SK-N-MC (cell line): ENCODE measurements at regions not wholly inside any gene's neighbourhood (a gene's known extent, or its start where the extent isn't known, plus 50 kb on each side); places are given as distances from the start of the nearest gene placed in this dataset.

Experiments
- DNase-seq: peaks from one replicate; pipeline ENCODE4 v3.0.0-alpha.2; 2011; ENCODE audit warnings: low read depth, low spot score
- H3K27ac ChIP-seq: fragments of 200-600 bp; sonication (generic); 2 replicates; pipeline ENCODE4 v1.5.1; 2016; ENCODE audit warnings: mixed run types
- H3K36me3 ChIP-seq: fragments of 200-600 bp; sonication (generic); 2 replicates; pipeline ENCODE4 v1.6.1; 2017; ENCODE audit warnings: antibody characterized with exemption, low read length, mixed read lengths; ENCODE audit not compliant: insufficient read depth
- H3K4me3 ChIP-seq: fragments of 200-600 bp; sonication (generic); 2 replicates; pipeline ENCODE4 v1.5.1; 2016
- H3K9ac ChIP-seq: fragments of 200-600 bp; sonication (generic); 2 replicates; pipeline ENCODE4 v1.8.0; 2017; ENCODE audit warnings: mixed run types, mixed read lengths; ENCODE audit not compliant: insufficient read length
- H3K9me3 ChIP-seq: fragments of 200-600 bp; sonication (generic); 2 replicates; pipeline ENCODE4 v1.6.1; 2017; ENCODE audit warnings: low read depth, mild to moderate bottlenecking, antibody characterized with exemption, low read length, moderate library complexity, mixed read lengths
- EZH2 ChIP-seq: fragments of 200-600 bp; sonication (generic); IDR thresholded peaks from one replicate; pipeline ENCODE4 v1.6.1; 2017; ENCODE audit warnings: antibody characterized with exemption
- FOXP2 ChIP-seq: optimal IDR thresholded peaks from 2 replicates; pipeline ENCODE3; 2011; ENCODE audit warnings: mild to moderate bottlenecking, moderate library complexity; ENCODE audit not compliant: insufficient read depth; ENCODE audit errors: extremely low read length, control extremely low read depth
- POLR2AphosphoS5 ChIP-seq: IDR thresholded peaks from 2 replicates; pipeline ENCODE4 v1.6.1; 2012; ENCODE audit warnings: mild to moderate bottlenecking, low read depth, low read length, borderline replicate concordance

GRCh38 chr13:94880463-94880862 is 168.1 kb upstream of the SOX21 start:
- Histone ChIP-seq H3K27ac (no peak overlapping the region), H3K9ac (no peak overlapping the region), H3K4me3 (no peak overlapping the region), H3K9me3 (no peaks in the 10 kb centered on the region), H3K36me3 (no peaks in the 10 kb centered on the region)
- TF ChIP-seq POLR2AphosphoS5 (no peak), EZH2 (no peak), FOXP2 (no peak)
- no peak for DNase-seq

- H3K9me3 ChIP-seq = no peaks in the 10 kb centered on the region
- H3K36me3 ChIP-seq = no peaks in the 10 kb centered on the region
- H3K4me3 ChIP-seq = no peak overlapping the region
- TF ChIP-seq FOXP2 (no peak), POLR2AphosphoS5 (no peak), EZH2 (no peak)
- H3K9ac ChIP-seq = no peak overlapping the region
- DNase-seq = no peak
- H3K27ac ChIP-seq = no peak overlapping the region
These were observed 166.3 kb upstream of the SOX21 start for GRCh38 chr13:94878602-94879165.

- H3K9ac ChIP-seq = no peak overlapping the region
- H3K36me3 ChIP-seq = no peaks in the 10 kb centered on the region
- H3K27ac ChIP-seq = no peak overlapping the region
- TF ChIP-seq EZH2 (no peak), FOXP2 (no peak)
- H3K9me3 ChIP-seq = no peaks in the 10 kb centered on the region
- DNase-seq = no peak
- H3K4me3 ChIP-seq = no peak overlapping the region
These were observed 152.1 kb upstream of the SOX21 start for GRCh38 chr13:94864474-94864873.

GRCh38 chr13:94860981-94861407 is 148.6 kb upstream of the SOX21 start:
- H3K9me3 ChIP-seq = no peaks in the 10 kb centered on the region
- H3K36me3 ChIP-seq = no peaks in the 10 kb centered on the region
- H3K27ac ChIP-seq = peak overlapping the region; percentile 53; the same call in 1 of the 2 replicates
- peak overlapping the region; percentile 74 for H3K4me3 ChIP-seq
- peak overlapping the region; percentile 56 for H3K9ac ChIP-seq
- TF ChIP-seq POLR2AphosphoS5 = no peak
- TF ChIP-seq FOXP2 = no peak
- TF ChIP-seq EZH2 = no peak
- no peak for DNase-seq

GRCh38 chr13:94859811-94860210 is 147.5 kb upstream of the SOX21 start:
- TF ChIP-seq FOXP2 (no peak), POLR2AphosphoS5 (no peak), EZH2 (no peak)
- Histone ChIP-seq H3K27ac (no peak overlapping the region), H3K9ac (no peak overlapping the region), H3K4me3 (no peak overlapping the region), H3K9me3 (no peaks in the 10 kb centered on the region), H3K36me3 (no peaks in the 10 kb centered on the region)
- no peak for DNase-seq

- DNase-seq = no peak
- Histone ChIP-seq H3K9ac (no peak overlapping the region), H3K4me3 (no peak overlapping the region), H3K27ac (no peak overlapping the region), H3K36me3 (no peaks in the 10 kb centered on the region), H3K9me3 (no peaks in the 10 kb centered on the region)
- TF ChIP-seq POLR2AphosphoS5 (no peak), EZH2 (no peak), FOXP2 (no peak)
These were observed 146.9 kb upstream of the SOX21 start for GRCh38 chr13:94859278-94859691.

- Histone ChIP-seq H3K4me3 (no peak overlapping the region), H3K9ac (no peak overlapping the region), H3K27ac (no peak overlapping the region), H3K9me3 (no peaks in the 10 kb centered on the region), H3K36me3 (no peaks in the 10 kb centered on the region)
- no peak for TF ChIP-seq EZH2
- TF ChIP-seq POLR2AphosphoS5 = no peak
- TF ChIP-seq FOXP2 = no peak
- no peak for DNase-seq
These were observed 146.5 kb upstream of the SOX21 start for GRCh38 chr13:94858856-94859255.

- Histone ChIP-seq H3K27ac (no peak overlapping the region), H3K4me3 (no peak overlapping the region), H3K9ac (no peak overlapping the region), H3K9me3 (no peaks in the 10 kb centered on the region), H3K36me3 (no peaks in the 10 kb centered on the region)
- TF ChIP-seq FOXP2 = no peak
- TF ChIP-seq EZH2 = no peak
- TF ChIP-seq POLR2AphosphoS5 = no peak
- DNase-seq = no peak
These were observed 142.3 kb upstream of the SOX21 start for GRCh38 chr13:94854688-94855087.

- Histone ChIP-seq H3K4me3 (no peak overlapping the region), H3K9me3 (no peaks in the 10 kb centered on the region), H3K27ac (no peak overlapping the region), H3K36me3 (no peaks in the 10 kb centered on the region), H3K9ac (no peak overlapping the region)
- TF ChIP-seq FOXP2 (no peak), EZH2 (no peak)
- DNase-seq = no peak
These were observed 139.2 kb upstream of the SOX21 start for GRCh38 chr13:94851576-94851975.
